NB4 (cell line): ENCODE measurements at regions not wholly inside any gene's neighbourhood (a gene's known extent, or its start where the extent isn't known, plus 50 kb on each side); places are given as distances from the start of the nearest gene placed in this dataset.

Experiments
- DNase-seq: peaks from one replicate; pipeline ENCODE4 v3.0.0; 2010; ENCODE audit warnings: low read depth
- H3K4me3 ChIP-seq: one replicate; pipeline ENCODE4 v1.5.1; 2011; ENCODE audit warnings: mild to moderate bottlenecking, low read depth, low read length, moderate library complexity
- MYC ChIP-seq: IDR thresholded peaks from 2 replicates; pipeline ENCODE4 v1.6.1; 2011; ENCODE audit warnings: low read depth, low read length
- POLR2A ChIP-seq: IDR thresholded peaks from 2 replicates; pipeline ENCODE4 v1.6.1; 2011; ENCODE audit warnings: mild to moderate bottlenecking; ENCODE audit not compliant: insufficient read length; ENCODE audit errors: extremely low read depth
- TF ChIP-seq, protein P1 (sequence below): IDR thresholded peaks from one replicate; pipeline ENCODE4 v1.5.1; 2012; ENCODE audit warnings: low read depth, low read length
- TF ChIP-seq, protein P2 (sequence below): IDR thresholded peaks from 2 replicates; pipeline ENCODE4 v1.6.1; 2011; ENCODE audit warnings: low read depth, low read length

DNA sequence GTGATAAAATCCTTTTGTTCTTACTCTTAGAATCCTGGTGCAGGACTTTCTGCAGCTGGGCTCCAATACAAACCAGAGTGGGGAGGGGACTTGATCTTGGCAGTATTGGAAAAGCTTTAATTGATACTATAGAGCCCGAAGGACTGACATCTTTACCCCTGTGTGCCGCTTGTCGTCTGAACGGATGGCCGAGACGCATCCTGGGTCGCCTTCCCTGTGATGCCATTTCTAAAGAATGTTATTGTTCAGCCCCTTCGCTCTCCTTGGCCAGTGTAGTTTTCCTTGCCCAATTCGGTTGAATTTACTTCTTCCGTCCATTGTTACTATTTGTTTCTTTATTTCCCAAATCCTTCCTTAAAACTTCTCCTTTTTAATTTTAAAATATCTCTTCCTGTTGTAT lies 80.9 kb downstream of the CLDN34 start:
- H3K4me3 ChIP-seq, result no peak overlapping the region
- no peak for DNase-seq
- no peak for TF ChIP-seq MYC
- TF ChIP-seq, protein P1, sequence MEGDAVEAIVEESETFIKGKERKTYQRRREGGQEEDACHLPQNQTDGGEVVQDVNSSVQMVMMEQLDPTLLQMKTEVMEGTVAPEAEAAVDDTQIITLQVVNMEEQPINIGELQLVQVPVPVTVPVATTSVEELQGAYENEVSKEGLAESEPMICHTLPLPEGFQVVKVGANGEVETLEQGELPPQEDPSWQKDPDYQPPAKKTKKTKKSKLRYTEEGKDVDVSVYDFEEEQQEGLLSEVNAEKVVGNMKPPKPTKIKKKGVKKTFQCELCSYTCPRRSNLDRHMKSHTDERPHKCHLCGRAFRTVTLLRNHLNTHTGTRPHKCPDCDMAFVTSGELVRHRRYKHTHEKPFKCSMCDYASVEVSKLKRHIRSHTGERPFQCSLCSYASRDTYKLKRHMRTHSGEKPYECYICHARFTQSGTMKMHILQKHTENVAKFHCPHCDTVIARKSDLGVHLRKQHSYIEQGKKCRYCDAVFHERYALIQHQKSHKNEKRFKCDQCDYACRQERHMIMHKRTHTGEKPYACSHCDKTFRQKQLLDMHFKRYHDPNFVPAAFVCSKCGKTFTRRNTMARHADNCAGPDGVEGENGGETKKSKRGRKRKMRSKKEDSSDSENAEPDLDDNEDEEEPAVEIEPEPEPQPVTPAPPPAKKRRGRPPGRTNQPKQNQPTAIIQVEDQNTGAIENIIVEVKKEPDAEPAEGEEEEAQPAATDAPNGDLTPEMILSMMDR, result no peak
- TF ChIP-seq, protein P2, sequence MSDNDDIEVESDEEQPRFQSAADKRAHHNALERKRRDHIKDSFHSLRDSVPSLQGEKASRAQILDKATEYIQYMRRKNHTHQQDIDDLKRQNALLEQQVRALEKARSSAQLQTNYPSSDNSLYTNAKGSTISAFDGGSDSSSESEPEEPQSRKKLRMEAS, result no peak
- TF ChIP-seq POLR2A, result no peak

DNA sequence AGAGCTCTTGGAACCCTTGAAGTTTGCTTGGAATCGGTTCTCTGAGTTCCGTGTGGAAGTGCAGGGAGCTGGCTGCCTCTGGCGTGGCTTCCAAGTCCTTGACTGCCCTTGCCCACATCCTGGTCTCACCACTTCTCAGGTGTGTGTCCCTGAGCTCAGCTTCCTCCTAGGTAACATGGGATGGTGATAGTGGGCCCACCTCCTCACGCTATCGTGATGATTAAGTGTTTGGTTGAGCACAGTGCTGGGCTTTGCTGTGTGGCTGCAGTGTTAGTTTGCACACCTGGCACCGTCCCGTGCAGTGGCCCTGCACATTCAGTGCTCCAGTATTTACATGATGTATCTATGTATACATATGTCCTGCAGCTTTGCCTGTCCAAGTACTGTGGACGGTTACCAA lies 81.5 kb downstream of the CLDN34 start:
- DNase-seq, result no peak
- H3K4me3 ChIP-seq, result no peak overlapping the region
- no peak for TF ChIP-seq MYC
- TF ChIP-seq, protein P1, result no peak
- TF ChIP-seq, protein P2, result no peak
- TF ChIP-seq POLR2A, result no peak

DNA sequence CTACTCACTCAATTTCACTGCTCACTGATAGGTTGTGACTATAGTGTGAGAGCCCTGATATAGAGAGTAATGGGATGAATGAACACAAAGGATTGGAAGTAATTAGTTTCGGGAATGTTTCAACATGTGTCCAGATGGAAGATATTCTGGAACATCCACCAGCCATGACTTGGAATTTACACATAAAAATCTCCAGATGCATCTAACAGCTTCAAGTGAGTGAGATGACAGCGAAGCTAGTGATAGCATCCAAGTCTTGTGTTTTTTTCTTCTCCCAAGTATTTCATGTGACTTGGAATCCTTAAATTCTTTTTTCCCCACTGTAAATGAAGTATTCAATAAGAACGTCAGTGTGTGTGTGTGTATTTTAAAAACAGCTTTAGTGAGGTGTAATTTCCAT lies 82.1 kb downstream of the CLDN34 start:
- no peak for DNase-seq
- H3K4me3 ChIP-seq, result no peak overlapping the region
- TF ChIP-seq, protein P1, result no peak
- TF ChIP-seq, protein P2, result no peak
- TF ChIP-seq MYC (no peak), POLR2A (no peak)

DNA sequence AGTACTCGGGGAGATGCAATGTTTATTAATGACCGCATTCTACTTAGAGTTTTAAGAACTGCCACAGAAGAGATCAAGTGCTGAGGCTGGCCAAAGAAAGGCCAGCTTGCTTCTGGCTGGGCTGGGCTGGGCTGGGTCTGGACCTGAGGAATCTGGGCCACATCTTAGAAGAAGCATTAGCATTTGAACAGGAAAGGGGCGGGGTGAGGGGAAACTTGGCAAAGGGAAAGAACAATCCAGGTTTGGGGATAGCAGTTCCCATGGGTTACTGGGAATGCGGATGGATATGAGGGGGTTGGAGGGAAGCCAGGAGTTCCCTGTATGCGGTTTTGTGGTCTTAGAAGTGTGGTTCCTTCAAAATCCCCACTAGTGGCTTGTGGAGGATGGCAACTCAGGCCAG lies 83.3 kb downstream of the CLDN34 start:
- DNase-seq, result no peak
- TF ChIP-seq POLR2A (no peak), MYC (no peak)
- TF ChIP-seq, protein P2, result no peak
- TF ChIP-seq, protein P1, result no peak
- H3K4me3 ChIP-seq, result no peak overlapping the region

DNA sequence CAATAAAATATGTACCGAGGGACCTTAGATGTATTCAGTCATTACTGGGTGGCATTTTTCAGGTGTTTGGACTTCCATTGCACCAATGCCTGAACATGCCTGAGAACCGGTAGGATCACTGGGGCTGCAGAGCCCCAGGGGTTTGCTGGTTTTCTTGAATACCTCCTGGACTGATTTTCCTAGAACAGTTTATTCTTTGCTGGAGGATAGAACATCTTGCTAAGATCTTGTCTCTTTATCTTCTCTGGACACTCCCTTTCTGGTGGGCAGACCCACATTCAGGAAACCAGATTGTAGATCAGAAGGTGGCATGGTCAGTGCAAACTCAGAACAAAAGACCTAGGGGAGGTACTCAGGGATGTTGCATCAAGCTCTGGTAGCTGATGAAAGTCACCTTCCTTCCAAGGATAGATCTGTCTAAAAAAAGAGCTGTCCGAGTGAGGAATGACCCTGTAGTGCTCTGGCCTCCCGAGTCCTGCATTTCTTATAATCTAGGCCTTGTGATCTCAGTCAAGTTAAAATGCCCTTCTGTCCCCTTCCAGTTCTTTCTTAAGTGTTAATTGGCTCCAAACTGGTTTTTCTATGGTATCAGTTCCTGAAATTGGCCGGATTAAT lies 84.8 kb downstream of the CLDN34 start:
- no peak for DNase-seq
- H3K4me3 ChIP-seq, result no peak overlapping the region
- TF ChIP-seq, protein P2, result no peak
- no peak for TF ChIP-seq POLR2A
- TF ChIP-seq, protein P1, result no peak
- TF ChIP-seq MYC, result no peak
